ENCODE measurements at regions not wholly inside any gene's neighbourhood (a gene's known extent, or its start where the extent isn't known, plus 50 kb on each side); places are given as distances from the start of the nearest gene placed in this dataset.

- no peaks in the 10 kb centered on the region for H3K36me3 ChIP-seq
- no peaks in the 10 kb centered on the region for H3K4me1 ChIP-seq
- no peaks in the 10 kb centered on the region for H4K20me1 ChIP-seq
- H3K4me2 ChIP-seq = no peak overlapping the region
- H3K9ac ChIP-seq = no peak overlapping the region
- no peak overlapping the region for H3K27ac ChIP-seq
- no peaks in the 10 kb centered on the region for H3K27me3 ChIP-seq
- H3K4me3 ChIP-seq = no peak overlapping the region
- no peaks in the 10 kb centered on the region for H3K9me3 ChIP-seq
- TF ChIP-seq Cebpa-rat (IDR thresholded peaks at IDR 0.05) = no peak
Measured at GRCh38 chr11:25953006-25953405, 378.9 kb upstream of the ANO3 start.

GRCh38 chr11:25958045-25958444 is 373.9 kb upstream of the ANO3 start:
- Histone ChIP-seq H3K9ac (no peak overlapping the region), H3K27me3 (no peaks in the 10 kb centered on the region), H3K36me3 (no peaks in the 10 kb centered on the region), H4K20me1 (no peaks in the 10 kb centered on the region), H3K4me3 (no peak overlapping the region), H3K9me3 (no peaks in the 10 kb centered on the region), H3K27ac (no peak overlapping the region), H3K4me1 (no peaks in the 10 kb centered on the region), H3K4me2 (no peak overlapping the region)
- TF ChIP-seq Cebpa-rat (IDR thresholded peaks at IDR 0.05) = no peak

GRCh38 chr11:25961539-25961938 is 370.4 kb upstream of the ANO3 start:
- Histone ChIP-seq H3K4me1 (no peaks in the 10 kb centered on the region), H3K27me3 (no peaks in the 10 kb centered on the region), H4K20me1 (no peaks in the 10 kb centered on the region), H3K4me3 (no peak overlapping the region), H3K36me3 (no peaks in the 10 kb centered on the region), H3K4me2 (no peak overlapping the region), H3K9me3 (no peaks in the 10 kb centered on the region), H3K27ac (no peak overlapping the region), H3K9ac (no peak overlapping the region)
- TF ChIP-seq Cebpa-rat (IDR thresholded peaks at IDR 0.05) = no peak

GRCh38 chr11:25970726-25971508 is 361.0 kb upstream of the ANO3 start:
- no peaks in the 10 kb centered on the region for H3K4me1 ChIP-seq
- no peaks in the 10 kb centered on the region for H3K27me3 ChIP-seq
- no peak overlapping the region for H3K9ac ChIP-seq
- no peak for TF ChIP-seq Cebpa-rat (IDR thresholded peaks at IDR 0.05)
- no peak overlapping the region for H3K4me3 ChIP-seq
- no peaks in the 10 kb centered on the region for H3K36me3 ChIP-seq
- H4K20me1 ChIP-seq = no peaks in the 10 kb centered on the region
- no peak overlapping the region for H3K27ac ChIP-seq
- no peaks in the 10 kb centered on the region for H3K9me3 ChIP-seq
- no peak overlapping the region for H3K4me2 ChIP-seq

- no peaks in the 10 kb centered on the region for H3K36me3 ChIP-seq
- no peaks in the 10 kb centered on the region for H3K9me3 ChIP-seq
- no peak overlapping the region for H3K27ac ChIP-seq
Measured at GRCh38 chr11:25980091-25980490, 351.8 kb upstream of the ANO3 start.

GRCh38 chr11:25981998-25982397 is 349.9 kb upstream of the ANO3 start:
- Histone ChIP-seq H3K4me1 (no peaks in the 10 kb centered on the region), H3K27me3 (no peaks in the 10 kb centered on the region), H3K9ac (no peak overlapping the region), H3K4me3 (no peak overlapping the region), H3K4me2 (no peak overlapping the region), H4K20me1 (no peaks in the 10 kb centered on the region), H3K27ac (no peak overlapping the region), H3K36me3 (no peaks in the 10 kb centered on the region), H3K9me3 (no peaks in the 10 kb centered on the region)
- TF ChIP-seq Cebpa-rat (IDR thresholded peaks at IDR 0.05) = no peak

More at GRCh38 chr11:25980091-25980490, 351.8 kb upstream of the ANO3 start:
- no peak for TF ChIP-seq Cebpa-rat (IDR thresholded peaks at IDR 0.05)
- Histone ChIP-seq H3K4me3 (no peak overlapping the region), H3K9ac (no peak overlapping the region), H4K20me1 (no peaks in the 10 kb centered on the region), H3K4me2 (no peak overlapping the region), H3K27me3 (no peaks in the 10 kb centered on the region), H3K4me1 (no peaks in the 10 kb centered on the region)

- no peak for TF ChIP-seq Cebpa-rat (IDR thresholded peaks at IDR 0.05)
- no peak overlapping the region for H3K27ac ChIP-seq
Measured at GRCh38 chr11:25983280-25983679, 348.6 kb upstream of the ANO3 start.

GRCh38 chr11:25988178-25988577 is 343.8 kb upstream of the ANO3 start:
- no peak for TF ChIP-seq Cebpa-rat (IDR thresholded peaks at IDR 0.05)

More at GRCh38 chr11:25983280-25983679, 348.6 kb upstream of the ANO3 start:
- H3K27me3 ChIP-seq = no peaks in the 10 kb centered on the region
- no peaks in the 10 kb centered on the region for H3K9me3 ChIP-seq
- no peak overlapping the region for H3K4me2 ChIP-seq
- no peaks in the 10 kb centered on the region for H4K20me1 ChIP-seq
- no peaks in the 10 kb centered on the region for H3K4me1 ChIP-seq
- no peak overlapping the region for H3K4me3 ChIP-seq
- no peaks in the 10 kb centered on the region for H3K36me3 ChIP-seq
- no peak overlapping the region for H3K9ac ChIP-seq

GRCh38 chr11:25990406-25990805 is 341.5 kb upstream of the ANO3 start:
- no peak for TF ChIP-seq Cebpa-rat (IDR thresholded peaks at IDR 0.05)
- no peaks in the 10 kb centered on the region for H3K36me3 ChIP-seq
- H3K4me3 ChIP-seq = no peak overlapping the region
- H3K9ac ChIP-seq = no peak overlapping the region
- H3K4me2 ChIP-seq = no peak overlapping the region
- H4K20me1 ChIP-seq = no peaks in the 10 kb centered on the region
- no peaks in the 10 kb centered on the region for H3K4me1 ChIP-seq
- H3K27me3 ChIP-seq = no peaks in the 10 kb centered on the region
- no peak overlapping the region for H3K27ac ChIP-seq
- no peaks in the 10 kb centered on the region for H3K9me3 ChIP-seq

More at GRCh38 chr11:25988178-25988577, 343.8 kb upstream of the ANO3 start:
- Histone ChIP-seq H3K4me3 (no peak overlapping the region), H3K27me3 (no peaks in the 10 kb centered on the region), H4K20me1 (no peaks in the 10 kb centered on the region), H3K9me3 (no peaks in the 10 kb centered on the region), H3K4me1 (no peaks in the 10 kb centered on the region), H3K4me2 (no peak overlapping the region), H3K9ac (no peak overlapping the region), H3K36me3 (no peaks in the 10 kb centered on the region), H3K27ac (no peak overlapping the region)

GRCh38 chr11:25991476-25991875 is 340.5 kb upstream of the ANO3 start:
- H4K20me1 ChIP-seq = no peaks in the 10 kb centered on the region
- no peaks in the 10 kb centered on the region for H3K27me3 ChIP-seq
- no peak overlapping the region for H3K27ac ChIP-seq
- H3K9ac ChIP-seq = no peak overlapping the region
- TF ChIP-seq Cebpa-rat (IDR thresholded peaks at IDR 0.05) = no peak
- H3K9me3 ChIP-seq = no peaks in the 10 kb centered on the region
- no peak overlapping the region for H3K4me2 ChIP-seq
- H3K4me1 ChIP-seq = no peaks in the 10 kb centered on the region
- no peaks in the 10 kb centered on the region for H3K36me3 ChIP-seq
- no peak overlapping the region for H3K4me3 ChIP-seq
